ENCODE measurements at regions not wholly inside any gene's neighbourhood (a gene's known extent, or its start where the extent isn't known, plus 50 kb on each side); places are given as distances from the start of the nearest gene placed in this dataset.

- no peak for DNase-seq (ENCODE audit: low spot score)
These were observed 295.7 kb downstream of the KCNN2 start for GRCh38 chr5:114657342-114658130.

- DNase-seq (ENCODE audit: low spot score), result no peak
These were observed 288.0 kb downstream of the KCNN2 start for GRCh38 chr5:114649878-114650277.

- DNase-seq (ENCODE audit: low spot score), result no peak
These were observed 287.1 kb downstream of the KCNN2 start for GRCh38 chr5:114648940-114649339.

GRCh38 chr5:114644576-114644975 is 282.7 kb downstream of the KCNN2 start:
- DNase-seq (ENCODE audit: low spot score), result no peak

- no peak for DNase-seq (ENCODE audit: low spot score)
These were observed 274.4 kb downstream of the KCNN2 start for GRCh38 chr5:114636271-114636670.

GRCh38 chr5:114634967-114635901 is 273.4 kb downstream of the KCNN2 start:
- DNase-seq (ENCODE audit: low spot score), result no peak

- no peak for DNase-seq (ENCODE audit: low spot score)
These were observed 272.6 kb downstream of the KCNN2 start for GRCh38 chr5:114634517-114634916.

GRCh38 chr5:114612406-114612805 is 250.5 kb downstream of the KCNN2 start:
- DNase-seq (ENCODE audit: low spot score), result no peak

- no peak for DNase-seq (ENCODE audit: low spot score)
These were observed 219.3 kb downstream of the KCNN2 start for GRCh38 chr5:114581136-114581535.

- no peak for DNase-seq (ENCODE audit: low spot score)
These were observed 204.0 kb downstream of the KCNN2 start for GRCh38 chr5:114565871-114566270.

- DNase-seq (ENCODE audit: low spot score), result no peak
These were observed 203.3 kb downstream of the KCNN2 start for GRCh38 chr5:114565139-114565538.

GRCh38 chr5:114561415-114561814 is 199.5 kb downstream of the KCNN2 start:
- no peak for DNase-seq (ENCODE audit: low spot score)
